Right lung (tissue), 2 donors: ENCODE measurements at regions not wholly inside any gene's neighbourhood (a gene's known extent, or its start where the extent isn't known, plus 50 kb on each side); places are given as distances from the start of the nearest gene placed in this dataset.

ENCODE experiments used
- DNase-seq, 2 donors: peaks; one replicate each; pipeline ENCODE4 v3.0.0-alpha.2; 2013

GRCh38 chr1:239268007-239268406 is 118.4 kb upstream of the CHRM3 start:
- DNase-seq: no peak

- no peak for DNase-seq
These were observed 122.6 kb upstream of the CHRM3 start for GRCh38 chr1:239263801-239264200.

- no peak for DNase-seq
These were observed 123.8 kb upstream of the CHRM3 start for GRCh38 chr1:239262538-239262937.

- DNase-seq: no peak
These were observed 124.8 kb upstream of the CHRM3 start for GRCh38 chr1:239261521-239261920.

GRCh38 chr1:239260842-239261241 is 125.5 kb upstream of the CHRM3 start:
- DNase-seq: no peak

GRCh38 chr1:239255628-239256160 is 130.7 kb upstream of the CHRM3 start:
- no peak for DNase-seq

GRCh38 chr1:239254999-239255398 is 131.4 kb upstream of the CHRM3 start:
- DNase-seq: no peak

- no peak for DNase-seq
These were observed 133.3 kb upstream of the CHRM3 start for GRCh38 chr1:239253032-239253431.

- no peak for DNase-seq
These were observed 135.9 kb upstream of the CHRM3 start for GRCh38 chr1:239250353-239251035.

GRCh38 chr1:239247285-239247684 is 139.1 kb upstream of the CHRM3 start:
- no peak for DNase-seq

- DNase-seq: no peak
These were observed 142.3 kb upstream of the CHRM3 start for GRCh38 chr1:239244084-239244483.

- no peak for DNase-seq
These were observed 143.4 kb upstream of the CHRM3 start for GRCh38 chr1:239243006-239243405.

- DNase-seq: no peak
These were observed 144.0 kb upstream of the CHRM3 start for GRCh38 chr1:239242404-239242803.

- no peak for DNase-seq
These were observed 145.6 kb upstream of the CHRM3 start for GRCh38 chr1:239240736-239241135.

- DNase-seq: no peak
These were observed 146.8 kb upstream of the CHRM3 start for GRCh38 chr1:239239529-239239928.

- no peak for DNase-seq
These were observed 148.5 kb upstream of the CHRM3 start for GRCh38 chr1:239237912-239238311.

- peak; percentile 36 to 42 for DNase-seq
These were observed 152.7 kb upstream of the CHRM3 start for GRCh38 chr1:239233626-239234025.

- DNase-seq: no peak
These were observed 153.4 kb upstream of the CHRM3 start for GRCh38 chr1:239232921-239233320.

- no peak for DNase-seq
These were observed 157.9 kb upstream of the CHRM3 start for GRCh38 chr1:239228451-239228850.

GRCh38 chr1:239225396-239225795 is 161.0 kb upstream of the CHRM3 start:
- no peak for DNase-seq

- no peak for DNase-seq
These were observed 162.3 kb upstream of the CHRM3 start for GRCh38 chr1:239224100-239224499.

GRCh38 chr1:239222999-239223398 is 163.4 kb upstream of the CHRM3 start:
- no peak for DNase-seq

- DNase-seq: no peak
These were observed 164.7 kb upstream of the CHRM3 start for GRCh38 chr1:239221656-239222055.

GRCh38 chr1:239219679-239220078 is 166.7 kb upstream of the CHRM3 start:
- DNase-seq: no peak
